Liver (tissue), 8 donors: ENCODE measurements at regions not wholly inside any gene's neighbourhood (a gene's known extent, or its start where the extent isn't known, plus 50 kb on each side); places are given as distances from the start of the nearest gene placed in this dataset.

Source experiments
- DNase-seq: peaks from one replicate; pipeline ENCODE4 v3.0.0-alpha.2; 2017; ENCODE audit warnings: low spot score
- H3K27ac ChIP-seq, 2 donors: one replicate each; pipeline ENCODE4 v1.7.0; 2013; ENCODE audit warnings: inconsistent platforms in 2 of 2, low read length in 2 of 2, control low read depth in 1 of 2, low read depth in 1 of 2, mild to moderate bottlenecking in 1 of 2
- H3K27me3 ChIP-seq, 4 donors: one replicate each; pipeline versions ENCODE4 v1.6.1 to v1.7.0; 2013; ENCODE audit warnings: low read length in 3 of 4, inconsistent platforms in 1 of 4, mild to moderate bottlenecking in 1 of 4, moderate library complexity in 1 of 4; ENCODE audit not compliant: control insufficient read depth in 4 of 4, insufficient read depth in 4 of 4
- H3K36me3 ChIP-seq, 4 donors: one replicate each; pipeline versions ENCODE4 v1.6.1 to v1.7.0; 2013; ENCODE audit warnings: low read length in 3 of 4, mild to moderate bottlenecking in 3 of 4, low read depth in 1 of 4, moderate library complexity in 1 of 4; ENCODE audit not compliant: control insufficient read depth in 4 of 4, insufficient read depth in 3 of 4
- H3K4me1 ChIP-seq, 4 donors: one replicate each; pipeline versions ENCODE4 v1.6.1 to v1.7.0; 2013; ENCODE audit warnings: low read length in 3 of 4, mild to moderate bottlenecking in 3 of 4, moderate library complexity in 1 of 4; ENCODE audit not compliant: control insufficient read depth in 4 of 4, insufficient read depth in 4 of 4
- H3K4me3 ChIP-seq, 3 donors: one replicate each; pipeline versions ENCODE4 v1.6.1 to v1.7.0; 2013; ENCODE audit warnings: low read length in 3 of 3, control low read depth in 1 of 3, low read depth in 1 of 3, mild to moderate bottlenecking in 1 of 3
- H3K9ac ChIP-seq, 2 donors: one replicate each; pipeline ENCODE4 v1.7.0; 2013; ENCODE audit warnings: low read length in 2 of 2, mild to moderate bottlenecking in 2 of 2, moderate library complexity in 2 of 2, control low read depth in 1 of 2, low read depth in 1 of 2
- H3K9me3 ChIP-seq, 4 donors: one replicate each; pipeline versions ENCODE4 v1.6.1 to v1.7.0; 2013; ENCODE audit warnings: low read length in 3 of 4; ENCODE audit not compliant: control insufficient read depth in 4 of 4
- ATF3 ChIP-seq: IDR thresholded peaks from 2 replicates; pipeline ENCODE4 v1.6.1; 2016; ENCODE audit warnings: antibody characterized with exemption
- EGR1 ChIP-seq, 2 donors: IDR thresholded peaks; 2 replicates each; pipeline ENCODE4 v1.6.1; 2016 to 2018; ENCODE audit warnings: antibody characterized with exemption in 2 of 2, low read depth in 2 of 2
- FOXA1 ChIP-seq: IDR thresholded peaks from 2 replicates; pipeline ENCODE4 v1.6.1; 2016; ENCODE audit warnings: antibody characterized with exemption
- FOXA2 ChIP-seq: IDR thresholded peaks from 2 replicates; pipeline ENCODE4 v1.6.1; 2016; ENCODE audit warnings: antibody characterized with exemption
- GABPA ChIP-seq, 2 donors: IDR thresholded peaks in 1 of 2; conservative IDR thresholded peaks in 1 of 2; 2 replicates each; pipeline ENCODE4 v1.6.1; 2016; ENCODE audit warnings: antibody characterized with exemption in 2 of 2, mild to moderate bottlenecking in 1 of 2, moderate library complexity in 1 of 2
- HNF4A ChIP-seq, 2 donors: conservative IDR thresholded peaks; 2 replicates each; pipeline ENCODE4 v1.6.1; 2016; ENCODE audit warnings: antibody characterized with exemption in 2 of 2, mild to moderate bottlenecking in 2 of 2
- HNF4G ChIP-seq: IDR thresholded peaks from 2 replicates; pipeline ENCODE4 v1.6.1; 2016; ENCODE audit warnings: antibody characterized with exemption
- JUND ChIP-seq, 2 donors: IDR thresholded peaks; 2 replicates each; pipeline ENCODE4 v1.6.1; 2016; ENCODE audit warnings: antibody characterized with exemption in 2 of 2
- NR2F2 ChIP-seq: IDR thresholded peaks from 2 replicates; pipeline ENCODE4 v1.6.1; 2016; ENCODE audit warnings: antibody characterized with exemption
- RAD21 ChIP-seq, 2 donors: IDR thresholded peaks; 2 replicates each; pipeline ENCODE4 v1.6.1; 2016; ENCODE audit warnings: antibody characterized with exemption in 2 of 2, mild to moderate bottlenecking in 2 of 2
- REST ChIP-seq: IDR thresholded peaks from 2 replicates; pipeline ENCODE4 v1.6.1; 2016; ENCODE audit warnings: antibody characterized with exemption, mild to moderate bottlenecking
- RXRA ChIP-seq, 2 donors: IDR thresholded peaks; 2 replicates each; pipeline ENCODE4 v1.6.1; 2017 to 2018; ENCODE audit warnings: antibody characterized with exemption in 2 of 2, mild to moderate bottlenecking in 1 of 2
- SP1 ChIP-seq: IDR thresholded peaks from 2 replicates; pipeline ENCODE4 v1.6.1; 2018; ENCODE audit warnings: antibody characterized with exemption, mild to moderate bottlenecking
- TAF1 ChIP-seq: conservative IDR thresholded peaks from 2 replicates; pipeline ENCODE4 v1.6.1; 2016; ENCODE audit warnings: antibody characterized with exemption, mild to moderate bottlenecking
- YY1 ChIP-seq: IDR thresholded peaks from 2 replicates; pipeline ENCODE4 v1.6.1; 2016; ENCODE audit warnings: antibody characterized with exemption, mild to moderate bottlenecking
- ZBTB33 ChIP-seq: IDR thresholded peaks from 2 replicates; pipeline ENCODE4 v1.6.1; 2016; ENCODE audit warnings: antibody characterized with exemption
- WGBS: extraction: QIAGEN DNeasy Blood & Tissue Kit; methylation state at CpG from one replicate; pipeline ENCODE4 v1.1.7; 2013; 5-methylcytosine and 5-hydroxymethylcytosine counted together
- TF ChIP-seq, protein P1 (sequence below): fragments of 150-350 bp; IDR thresholded peaks from 2 replicates; pipeline ENCODE4 v1.5.1; 2017; ENCODE audit warnings: improper control_type of control experiment, low read depth, low read length; ENCODE audit not compliant: missing input control
- TF ChIP-seq, protein P2 (sequence below): IDR thresholded peaks from 2 replicates; pipeline ENCODE4 v1.6.1; 2016; ENCODE audit warnings: antibody characterized with exemption
- donor health status: healthy.
- donor health status: healthy.
- donor health status: healthy.
- donor health status: healthy.
- donor health status: healthy.

DNA sequence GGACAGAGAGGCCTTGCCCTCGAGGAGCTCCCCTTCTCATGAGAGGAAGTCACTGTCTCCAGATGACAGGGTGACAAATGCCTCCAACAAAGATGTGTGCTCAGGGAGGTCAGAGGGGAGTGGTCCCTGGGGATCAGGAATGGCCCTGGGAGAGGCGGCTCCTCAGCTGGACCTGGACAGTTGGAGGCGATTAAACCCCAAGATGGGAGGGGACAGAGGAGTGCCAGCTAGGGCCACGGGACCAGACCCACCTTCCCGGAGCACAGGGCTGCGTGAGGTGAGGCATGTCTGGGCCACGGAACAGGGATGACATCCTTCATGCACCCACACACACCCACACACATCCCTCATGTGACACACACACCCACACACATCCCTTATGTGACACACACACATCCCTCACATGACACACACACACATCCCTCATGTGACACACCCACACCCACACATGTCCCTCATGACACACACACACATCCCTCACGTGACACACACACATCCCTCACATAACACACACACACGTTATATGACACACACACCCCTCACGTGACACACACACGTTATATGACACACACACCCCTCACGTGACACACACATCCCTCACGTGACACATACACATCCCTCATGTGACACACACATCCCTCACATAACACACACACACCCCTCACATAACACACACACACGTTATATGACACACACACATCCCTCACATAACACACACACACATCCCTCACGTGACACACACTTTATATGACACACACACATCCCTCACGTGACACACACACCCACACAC is 57.4 kb upstream of the SLCO4A1 start (continued):
- TF ChIP-seq, protein P1, sequence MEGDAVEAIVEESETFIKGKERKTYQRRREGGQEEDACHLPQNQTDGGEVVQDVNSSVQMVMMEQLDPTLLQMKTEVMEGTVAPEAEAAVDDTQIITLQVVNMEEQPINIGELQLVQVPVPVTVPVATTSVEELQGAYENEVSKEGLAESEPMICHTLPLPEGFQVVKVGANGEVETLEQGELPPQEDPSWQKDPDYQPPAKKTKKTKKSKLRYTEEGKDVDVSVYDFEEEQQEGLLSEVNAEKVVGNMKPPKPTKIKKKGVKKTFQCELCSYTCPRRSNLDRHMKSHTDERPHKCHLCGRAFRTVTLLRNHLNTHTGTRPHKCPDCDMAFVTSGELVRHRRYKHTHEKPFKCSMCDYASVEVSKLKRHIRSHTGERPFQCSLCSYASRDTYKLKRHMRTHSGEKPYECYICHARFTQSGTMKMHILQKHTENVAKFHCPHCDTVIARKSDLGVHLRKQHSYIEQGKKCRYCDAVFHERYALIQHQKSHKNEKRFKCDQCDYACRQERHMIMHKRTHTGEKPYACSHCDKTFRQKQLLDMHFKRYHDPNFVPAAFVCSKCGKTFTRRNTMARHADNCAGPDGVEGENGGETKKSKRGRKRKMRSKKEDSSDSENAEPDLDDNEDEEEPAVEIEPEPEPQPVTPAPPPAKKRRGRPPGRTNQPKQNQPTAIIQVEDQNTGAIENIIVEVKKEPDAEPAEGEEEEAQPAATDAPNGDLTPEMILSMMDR, result no peak

DNA sequence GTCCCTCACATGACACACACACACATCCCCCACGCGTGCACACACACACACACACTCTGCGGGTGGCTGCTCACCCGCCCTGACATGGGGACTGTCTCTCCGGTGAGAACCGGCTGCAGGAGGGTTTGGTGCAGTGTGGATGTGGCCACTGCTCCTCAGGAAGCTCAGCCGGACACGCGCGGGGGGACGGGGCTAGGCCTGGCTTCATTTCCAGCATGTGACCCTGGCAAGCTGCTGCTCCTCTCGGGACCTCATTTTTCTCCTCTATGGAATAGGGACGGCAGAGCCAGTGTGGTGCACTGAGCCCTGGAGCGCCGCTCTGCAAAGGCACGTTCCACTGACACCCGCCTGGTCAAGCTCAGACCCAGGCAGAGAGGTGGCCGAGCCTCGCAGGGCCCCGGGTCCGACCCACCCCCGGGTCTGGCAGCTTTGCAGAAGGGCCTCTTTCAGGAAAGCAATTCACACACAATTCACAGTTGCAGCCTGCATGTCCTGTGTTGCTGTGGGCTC is 56.8 kb upstream of the SLCO4A1 start:
- H3K36me3 ChIP-seq, result no peaks in the 10 kb centered on the region
- no peaks in the 10 kb centered on the region for H3K9me3 ChIP-seq
- no peak for DNase-seq
- H3K9ac ChIP-seq, result no peak overlapping the region
- H3K27ac ChIP-seq, result no peak overlapping the region
- TF ChIP-seq TAF1 (no peak), REST (no peak), FOXA2 (no peak), SP1 (no peak), YY1 (no peak), JUND (IDR thresholded peaks at IDR 0.05) (no peak), EGR1 (IDR thresholded peaks at IDR 0.05; ENCODE audit: low read depth in 2 of 2) (no peak), RAD21 (IDR thresholded peaks at IDR 0.05) (no peak), ZBTB33 (no peak), ATF3 (no peak), NR2F2 (no peak), RXRA (IDR thresholded peaks at IDR 0.05) (no peak), GABPA (IDR thresholded peaks at IDR 0.05 in 1 of 2, conservative IDR thresholded peaks at IDR 0.05 in 1 of 2) (no peak), FOXA1 (no peak), HNF4G (no peak), HNF4A (conservative IDR thresholded peaks at IDR 0.05) (no peak)
- TF ChIP-seq, protein P2, sequence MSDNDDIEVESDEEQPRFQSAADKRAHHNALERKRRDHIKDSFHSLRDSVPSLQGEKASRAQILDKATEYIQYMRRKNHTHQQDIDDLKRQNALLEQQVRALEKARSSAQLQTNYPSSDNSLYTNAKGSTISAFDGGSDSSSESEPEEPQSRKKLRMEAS, result no peak
- TF ChIP-seq, protein P1, result no peak
- peaks cover 0 to 2% (median 0%) of the 10 kb centered on the region in 4 donors for H3K27me3 ChIP-seq
- no peaks in the 10 kb centered on the region for H3K4me1 ChIP-seq
- WGBS, result 72% methylated on average over 22 of the region's 22 CpGs
- H3K4me3 ChIP-seq, result no peak overlapping the region
